Stomach (tissue), 4 donors: ENCODE measurements at regions not wholly inside any gene's neighbourhood (a gene's known extent, or its start where the extent isn't known, plus 50 kb on each side); places are given as distances from the start of the nearest gene placed in this dataset.

ENCODE experiments used
- CTCF ChIP-seq, 7 experiments: fragments of 450-650 bp in 4 of 7; fragments of 200-600 bp in 3 of 7; sonication (generic) in 3 of 7; IDR thresholded peaks; one replicate each; pipeline ENCODE4 v1.5.1; 2016 to 2019; ENCODE audit warnings: antibody characterized with exemption in 7 of 7, control low read depth in 2 of 7, mild to moderate bottlenecking in 1 of 7
- POLR2A ChIP-seq, 4 donors: fragments of 450-650 bp; IDR thresholded peaks; one replicate each; pipeline ENCODE4 v1.6.1; 2016; ENCODE audit warnings: antibody characterized with exemption in 4 of 4, control low read depth in 2 of 4, mild to moderate bottlenecking in 1 of 4, moderate library complexity in 1 of 4

GRCh38 chrX:9196961-9197640, 163.2 kb upstream of the FAM9B start:
- TF ChIP-seq CTCF (IDR thresholded peaks at IDR 0.05) = no peak
- no peak for TF ChIP-seq POLR2A (IDR thresholded peaks at IDR 0.05)
